SU-DHL-6 (cell line): ENCODE measurements at regions not wholly inside any gene's neighbourhood (a gene's known extent, or its start where the extent isn't known, plus 50 kb on each side); places are given as distances from the start of the nearest gene placed in this dataset.

Experiments used
- CTCF ChIP-seq: fragments of 200-600 bp; sonication (generic); IDR thresholded peaks from one replicate; pipeline ENCODE4 v1.5.1; 2017; ENCODE audit warnings: antibody characterized with exemption, mild to moderate bottlenecking, low read length, moderate library complexity; ENCODE audit not compliant: insufficient read depth, poor library complexity, severe bottlenecking
- EZH2phosphoT487 ChIP-seq: fragments of 200-600 bp; sonication (generic), shearing (Covaris generic); conservative IDR thresholded peaks from 2 replicates; pipeline ENCODE4 v1.6.1; 2018; ENCODE audit warnings: mild to moderate bottlenecking, antibody characterized with exemption, low read length, moderate library complexity, mixed read lengths

- TF ChIP-seq EZH2phosphoT487 (no peak), CTCF (no peak)
These were observed 155.8 kb downstream of the POM121L12 start for GRCh38 chr7:53191191-53191695.
